H9 (cell line): ENCODE measurements at regions not wholly inside any gene's neighbourhood (a gene's known extent, or its start where the extent isn't known, plus 50 kb on each side); places are given as distances from the start of the nearest gene placed in this dataset.

Source experiments
- DNase-seq: peaks from one replicate; pipeline ENCODE4 v3.0.0-alpha.2; 2017
- H2AFZ ChIP-seq: one replicate; pipeline ENCODE4 v1.6.1; 2013; ENCODE audit warnings: mild to moderate bottlenecking, low read length, control low read depth, moderate library complexity
- H2AK5ac ChIP-seq: 2 replicates; pipeline ENCODE4 v1.6.1; 2013; ENCODE audit warnings: low read length, control low read depth, mixed read lengths; ENCODE audit not compliant: insufficient read length
- H2BK120ac ChIP-seq: one replicate; pipeline ENCODE4 v1.6.1; 2013; ENCODE audit warnings: low read depth, mild to moderate bottlenecking, low read length, control low read depth, inconsistent platforms; ENCODE audit not compliant: poor library complexity, severe bottlenecking
- H2BK12ac ChIP-seq: 2 replicates; pipeline ENCODE4 v1.6.1; 2013; ENCODE audit warnings: low read length, control low read depth, mixed read lengths, low read depth; ENCODE audit not compliant: insufficient read length
- H2BK15ac ChIP-seq: 2 replicates; pipeline ENCODE4 v1.6.1; 2013; ENCODE audit warnings: low read depth, low read length, control low read depth
- H2BK20ac ChIP-seq: one replicate; pipeline ENCODE4 v1.6.1; 2013; ENCODE audit warnings: low read depth, mild to moderate bottlenecking, low read length, control low read depth, inconsistent platforms; ENCODE audit not compliant: poor library complexity, severe bottlenecking
- H2BK5ac ChIP-seq: 2 replicates; pipeline ENCODE4 v1.6.1; 2013; ENCODE audit warnings: low read length, control low read depth, mixed read lengths; ENCODE audit not compliant: insufficient read length
- H3K14ac ChIP-seq: 2 replicates; pipeline ENCODE4 v1.6.1; 2013; ENCODE audit warnings: low read length, control low read depth; ENCODE audit not compliant: insufficient read depth
- H3K18ac ChIP-seq: 2 replicates; pipeline ENCODE4 v1.6.1; 2013; ENCODE audit warnings: low read depth, mild to moderate bottlenecking, mixed read lengths, low read length, control low read depth; ENCODE audit not compliant: insufficient read length
- H3K23ac ChIP-seq: 2 replicates; pipeline ENCODE4 v1.6.1; 2013; ENCODE audit warnings: low read length, control low read depth, mixed read lengths, low read depth; ENCODE audit not compliant: insufficient read length
- H3K23me2 ChIP-seq: 2 replicates; pipeline ENCODE4 v1.6.1; 2013; ENCODE audit warnings: low read depth, mild to moderate bottlenecking, mixed read lengths, low read length, control low read depth; ENCODE audit not compliant: insufficient read length, poor library complexity, severe bottlenecking
- H3K27ac ChIP-seq: 2 replicates; pipeline ENCODE4 v1.5.1; 2013; ENCODE audit warnings: low read length, control low read depth, mixed read lengths, low read depth; ENCODE audit not compliant: insufficient read length
- H3K27me3 ChIP-seq: 2 replicates; pipeline ENCODE4 v1.6.1; 2013; ENCODE audit warnings: low read length, control low read depth, inconsistent platforms; ENCODE audit not compliant: insufficient read depth
- H3K4ac ChIP-seq: 2 replicates; pipeline ENCODE4 v1.6.1; 2013; ENCODE audit warnings: low read depth, mild to moderate bottlenecking, control low read depth, inconsistent platforms, low read length, moderate library complexity
- H3K4me1 ChIP-seq: 2 replicates; pipeline ENCODE4 v1.6.1; 2013; ENCODE audit warnings: low read length, control low read depth, inconsistent platforms; ENCODE audit not compliant: insufficient read depth
- H3K4me2 ChIP-seq: 2 replicates; pipeline ENCODE4 v1.6.1; 2013; ENCODE audit warnings: low read length, control low read depth, mixed read lengths; ENCODE audit not compliant: insufficient read length, insufficient read depth
- H3K56ac ChIP-seq: 2 replicates; pipeline ENCODE4 v1.6.1; 2013; ENCODE audit warnings: low read depth, mild to moderate bottlenecking, mixed read lengths, low read length, control low read depth; ENCODE audit not compliant: insufficient read length
- H3K79me1 ChIP-seq: 2 replicates; pipeline ENCODE4 v1.6.1; 2013; ENCODE audit warnings: low read depth, mild to moderate bottlenecking, moderate library complexity, low read length, control low read depth, inconsistent platforms; ENCODE audit not compliant: insufficient read depth, poor library complexity, severe bottlenecking
- H3K79me2 ChIP-seq: 2 replicates; pipeline ENCODE4 v1.6.1; 2013; ENCODE audit warnings: low read length, control low read depth, inconsistent platforms; ENCODE audit not compliant: insufficient read depth
- H3K9ac ChIP-seq: 2 replicates; pipeline ENCODE4 v1.6.1; 2013; ENCODE audit warnings: low read length, control low read depth, mixed read lengths; ENCODE audit not compliant: insufficient read length; ENCODE audit errors: extremely low read depth
- H3K9me3 ChIP-seq: one replicate; pipeline ENCODE4 v1.6.1; 2013; ENCODE audit warnings: low read depth, low read length, inconsistent platforms; ENCODE audit not compliant: control insufficient read depth
- H3T11ph ChIP-seq: one replicate; pipeline ENCODE4 v1.6.1; 2013; ENCODE audit warnings: mild to moderate bottlenecking, low read length, control low read depth, inconsistent platforms
- H4K20me1 ChIP-seq: one replicate; pipeline ENCODE4 v1.6.1; 2013; ENCODE audit not compliant: control insufficient read depth, insufficient read length, insufficient read depth
- H4K5ac ChIP-seq: 2 replicates; pipeline ENCODE4 v1.6.1; 2013; ENCODE audit warnings: low read depth, mild to moderate bottlenecking, mixed read lengths, low read length, control low read depth; ENCODE audit not compliant: insufficient read length
- H4K8ac ChIP-seq: replicated peaks from 2 replicates; pipeline ENCODE4 v1.6.1; 2013; ENCODE audit warnings: low read length, control low read depth, mixed read lengths, low read depth; ENCODE audit not compliant: insufficient read length
- H4K91ac ChIP-seq: 2 replicates; pipeline ENCODE4 v1.6.1; 2013; ENCODE audit warnings: low read depth, mild to moderate bottlenecking, moderate library complexity, mixed read lengths, low read length, control low read depth; ENCODE audit not compliant: insufficient read length
- H3K27ac Mint-ChIP-seq, 3 experiments: 2 replicates in 2 of 3; 3 replicates in 1 of 3; pipeline ENCODE4 v1.8.0; 2020 to 2021; ENCODE audit warnings: mixed read lengths in 3 of 3, mild to moderate bottlenecking in 1 of 3, moderate library complexity in 1 of 3
- H3K27me3 Mint-ChIP-seq: 2 replicates; pipeline ENCODE4 v1.8.0; 2021; ENCODE audit warnings: low read depth, mild to moderate bottlenecking, moderate library complexity, mixed read lengths
- H3K36me3 Mint-ChIP-seq, 3 experiments: 2 replicates in 2 of 3; 3 replicates in 1 of 3; pipeline ENCODE4 v1.8.0; 2020 to 2021; ENCODE audit warnings: low read depth in 3 of 3, mixed read lengths in 3 of 3; ENCODE audit not compliant: insufficient read depth in 1 of 3
- H3K4me1 Mint-ChIP-seq, 2 experiments: 2 replicates each; pipeline ENCODE4 v1.8.0; 2020; ENCODE audit warnings: mixed read lengths in 2 of 2
- H3K4me3 Mint-ChIP-seq, 2 experiments: 2 replicates in 1 of 2; 3 replicates in 1 of 2; pipeline ENCODE4 v1.8.0; 2020 to 2021; ENCODE audit warnings: mild to moderate bottlenecking in 2 of 2, mixed read lengths in 2 of 2, moderate library complexity in 1 of 2
- H3K9me3 Mint-ChIP-seq, 2 experiments: 2 replicates in 1 of 2; 3 replicates in 1 of 2; pipeline ENCODE4 v1.8.0; 2020; ENCODE audit warnings: mild to moderate bottlenecking in 2 of 2, mixed read lengths in 2 of 2, moderate library complexity in 1 of 2
- CTCF ChIP-seq: fragments of 200-600 bp; sonication (generic); conservative IDR thresholded peaks from 3 replicates; pipeline ENCODE4 v1.8.0; 2021; ENCODE audit warnings: antibody characterized with exemption, mild to moderate bottlenecking
- WGBS: extraction: QIAGEN DNeasy Blood & Tissue Kit; methylation state at CpG from one replicate; pipeline ENCODE4 v1.1.7; 2013; ENCODE audit warnings: missing lambda C conversion rate, low lambda C conversion rate, mixed read lengths; ENCODE audit not compliant: insufficient read length; ENCODE audit errors: extremely low coverage; 5-methylcytosine and 5-hydroxymethylcytosine counted together

GRCh38 chr5:135650081-135650480 lies 71.3 kb upstream of the CXCL14 start:
- H4K5ac ChIP-seq: no peak overlapping the region
- no CpG with 5 or more reads among the region's 2 CpGs for WGBS
- H2BK20ac ChIP-seq: no peak overlapping the region
- Mint-ChIP-seq H3K36me3 (no peaks in the 10 kb centered on the region), H3K9me3 (no peaks in the 10 kb centered on the region), H3K4me3 (no peak overlapping the region), H3K4me1 (no peaks in the 10 kb centered on the region), H3K27me3 (no peaks in the 10 kb centered on the region), H3K27ac (no peak overlapping the region)
- H3K79me1 ChIP-seq: no peaks in the 10 kb centered on the region
- H2AFZ ChIP-seq: no peak overlapping the region
- H4K8ac ChIP-seq: no peak overlapping the region
- TF ChIP-seq CTCF: no peak
- no peak overlapping the region for H2BK15ac ChIP-seq
- H3K9me3 ChIP-seq: no peaks in the 10 kb centered on the region
- H3K79me2 ChIP-seq: no peaks in the 10 kb centered on the region
- no peaks in the 10 kb centered on the region for H3K27me3 ChIP-seq
- no peak overlapping the region for H3K4me2 ChIP-seq
- no peak overlapping the region for H2AK5ac ChIP-seq
- no peak overlapping the region for H3K23ac ChIP-seq
- no peak overlapping the region for H3K56ac ChIP-seq
- H3K18ac ChIP-seq: no peak overlapping the region
- H3K4me1 ChIP-seq: no peaks in the 10 kb centered on the region
- no peak overlapping the region for H2BK12ac ChIP-seq
- H3K9ac ChIP-seq: no peak overlapping the region
- peaks cover 2% of the 10 kb centered on the region for H4K20me1 ChIP-seq
- H3K23me2 ChIP-seq: no peaks in the 10 kb centered on the region
- H3K14ac ChIP-seq: no peak overlapping the region
- H2BK120ac ChIP-seq: no peak overlapping the region
- no peak overlapping the region for H3T11ph ChIP-seq
- no peak for DNase-seq
- H4K91ac ChIP-seq: no peak overlapping the region
- H3K4ac ChIP-seq: no peak overlapping the region
- H2BK5ac ChIP-seq: no peak overlapping the region
- no peak overlapping the region for H3K27ac ChIP-seq
